DMS79 (cell line): ENCODE measurements at regions not wholly inside any gene's neighbourhood (a gene's known extent, or its start where the extent isn't known, plus 50 kb on each side); places are given as distances from the start of the nearest gene placed in this dataset.

Experiments
- DNase-seq: peaks from one replicate; lab custom pipeline; 2025; lab: John Stamatoyannopoulos, UW

DNA sequence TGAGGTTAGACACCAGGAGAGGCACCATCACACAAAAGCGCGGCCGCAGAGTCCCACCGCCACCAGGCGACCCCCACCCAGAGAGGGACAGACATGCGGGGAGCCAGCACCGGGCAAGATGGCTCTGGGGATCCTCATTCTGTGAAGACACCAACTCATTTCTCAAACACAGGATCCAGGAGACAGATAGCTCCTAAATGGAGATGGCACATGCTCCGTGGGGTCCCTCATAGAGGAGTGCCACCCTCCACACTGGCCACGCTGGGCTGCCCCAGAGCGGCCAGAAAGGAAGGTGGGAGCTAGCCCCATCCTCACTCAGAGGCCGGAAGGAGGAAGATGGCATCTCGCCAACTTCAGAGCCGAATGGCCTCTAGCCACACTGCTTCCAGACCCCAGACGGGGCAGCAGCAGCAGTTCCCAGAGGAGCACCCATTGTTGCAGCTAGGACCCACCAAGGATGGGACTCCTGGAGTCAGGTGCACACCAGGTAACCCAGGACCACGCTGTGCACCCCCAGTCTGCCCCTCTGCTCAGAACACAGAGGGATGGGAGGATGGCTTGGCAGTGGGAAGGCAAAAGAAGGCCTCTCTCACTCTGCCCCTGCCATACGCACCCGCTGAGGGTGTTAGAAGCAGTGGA lies 78.6 kb downstream of the ZIC5 start:
- no peak for DNase-seq

GRCh38 chr13:99892196-99892613 lies 79.4 kb downstream of the ZIC5 start:
- DNase-seq = no peak

- DNase-seq = no peak
Observed at GRCh38 chr13:99886706-99887105, 84.9 kb downstream of the ZIC5 start.

DNA sequence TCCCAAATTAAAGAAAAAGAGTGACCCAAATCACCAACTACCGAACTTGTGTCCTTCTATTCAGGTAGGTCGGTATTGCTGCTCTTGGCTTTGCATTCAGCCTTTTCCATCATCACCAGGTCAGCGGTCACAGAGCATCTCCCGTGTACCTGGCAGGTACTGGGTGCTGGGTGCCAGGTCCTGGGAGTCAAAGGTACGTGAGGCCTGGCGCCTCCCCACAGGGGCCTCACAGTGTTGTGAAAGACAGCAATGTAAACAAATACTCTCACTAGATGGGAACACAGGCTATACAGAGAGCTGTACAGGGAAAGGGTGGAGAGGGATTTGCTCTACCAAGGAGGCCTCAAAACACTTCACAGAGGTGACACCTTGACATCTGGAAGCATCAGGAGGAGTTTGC lies 86.7 kb downstream of the ZIC5 start:
- no peak for DNase-seq

- DNase-seq = no peak
Observed at GRCh38 chr13:99883805-99884204, 87.8 kb downstream of the ZIC5 start.

GRCh38 chr13:99878921-99879610 lies 92.5 kb downstream of the ZIC5 start:
- DNase-seq = no peak

GRCh38 chr13:99876651-99877050 lies 94.9 kb downstream of the ZIC5 start:
- DNase-seq = no peak

- DNase-seq = no peak
Observed at GRCh38 chr13:99875391-99875790, 96.2 kb downstream of the ZIC5 start.

DNA sequence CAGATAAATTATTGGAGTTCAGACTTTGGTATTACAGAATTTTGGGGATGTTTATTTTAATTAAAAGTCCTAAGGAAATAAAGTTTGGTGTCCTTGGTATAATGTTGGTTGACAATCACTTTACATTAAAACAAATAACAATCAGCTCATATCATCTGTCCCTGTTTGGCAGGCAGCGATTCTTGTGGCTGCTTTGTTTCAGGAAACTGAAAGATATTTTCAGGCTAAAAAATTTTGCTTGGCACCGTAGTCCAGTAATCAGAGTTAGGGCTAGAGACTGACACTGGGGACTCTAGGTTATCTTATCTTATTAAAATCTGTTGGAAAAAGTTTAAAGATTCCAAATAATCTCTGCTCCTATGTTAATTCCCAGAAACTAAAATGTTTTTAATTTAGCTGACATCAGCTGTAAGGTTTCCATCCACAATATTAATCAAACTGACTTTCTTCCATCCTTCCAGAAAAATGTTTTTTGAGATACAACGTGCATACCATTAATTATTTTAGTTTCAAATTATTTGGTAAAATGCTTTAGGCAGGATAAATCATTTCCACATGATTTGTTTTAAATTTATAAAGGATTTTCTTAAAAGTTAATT lies 97.6 kb downstream of the ZIC5 start:
- no peak for DNase-seq

- DNase-seq = no peak
Observed at GRCh38 chr13:99873141-99873540, 98.4 kb downstream of the ZIC5 start.

DNA sequence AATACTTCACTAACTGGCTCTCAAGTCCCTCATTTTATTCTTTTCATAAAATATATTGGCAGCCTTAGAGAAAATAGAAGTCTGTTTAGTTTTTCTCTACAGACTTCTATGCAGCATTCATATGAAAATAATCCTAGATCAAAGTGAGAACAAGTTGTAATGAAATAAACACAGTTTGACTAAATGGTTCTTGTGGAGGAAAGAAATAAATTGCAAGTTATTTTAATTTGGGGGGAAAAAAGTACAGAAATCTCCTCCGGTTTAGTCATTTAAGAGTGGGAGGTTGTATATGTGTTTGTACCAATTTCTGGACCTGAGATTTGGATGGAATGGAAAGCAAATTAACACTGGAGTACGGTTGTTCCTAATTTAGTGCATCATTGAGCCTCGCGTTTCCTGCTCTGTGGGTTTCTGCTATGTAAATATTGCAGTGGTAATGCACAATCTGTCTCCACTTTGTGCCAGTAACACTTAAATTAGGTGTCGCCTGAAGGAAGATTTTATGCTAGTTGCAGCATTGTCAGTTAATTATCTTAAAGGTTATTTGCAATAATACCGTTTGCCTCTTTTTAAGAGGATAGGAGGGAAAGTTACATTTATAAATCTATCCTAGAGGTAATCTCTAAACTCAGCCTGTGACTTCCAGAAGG lies 100.2 kb downstream of the ZIC5 start:
- DNase-seq = peak; percentile 47

DNA sequence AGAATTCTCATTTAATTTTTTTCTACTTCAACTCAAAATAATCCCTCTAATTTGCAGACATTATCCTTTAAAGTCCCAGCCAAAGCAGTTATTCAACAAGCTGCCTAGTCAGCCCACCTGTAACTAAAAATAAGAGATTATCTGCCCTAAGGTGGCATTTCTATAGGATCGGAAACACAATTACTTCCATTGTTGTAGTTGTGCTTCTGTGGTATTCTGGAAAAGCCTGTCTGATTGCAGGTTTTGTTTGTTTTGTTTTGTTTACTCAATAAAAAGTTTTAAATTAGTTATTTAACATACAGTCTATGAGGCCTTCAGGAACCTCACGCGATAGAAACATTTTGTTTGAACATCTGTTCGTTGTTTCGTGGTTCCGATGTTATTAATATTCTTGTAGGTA lies 101.0 kb downstream of the ZIC5 start:
- DNase-seq = no peak

DNA sequence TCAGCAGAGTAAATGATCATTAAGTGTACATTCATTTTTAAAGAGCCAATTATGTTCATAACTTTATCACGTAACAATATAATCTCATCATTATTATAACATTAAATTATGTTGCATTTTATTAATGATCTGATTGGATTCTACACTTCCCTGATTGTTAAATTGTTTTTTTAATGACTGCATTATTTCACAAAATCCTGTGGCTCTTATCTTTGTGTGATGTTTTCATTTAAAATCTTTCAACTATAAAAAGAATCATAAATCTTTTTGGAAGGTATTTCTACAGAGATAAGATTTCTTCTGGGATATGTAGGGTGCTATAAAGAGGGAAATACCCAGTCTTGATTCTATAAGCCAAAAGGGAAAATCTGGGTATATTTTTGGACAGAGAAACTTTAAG lies 101.7 kb downstream of the ZIC5 start:
- DNase-seq = no peak

DNA sequence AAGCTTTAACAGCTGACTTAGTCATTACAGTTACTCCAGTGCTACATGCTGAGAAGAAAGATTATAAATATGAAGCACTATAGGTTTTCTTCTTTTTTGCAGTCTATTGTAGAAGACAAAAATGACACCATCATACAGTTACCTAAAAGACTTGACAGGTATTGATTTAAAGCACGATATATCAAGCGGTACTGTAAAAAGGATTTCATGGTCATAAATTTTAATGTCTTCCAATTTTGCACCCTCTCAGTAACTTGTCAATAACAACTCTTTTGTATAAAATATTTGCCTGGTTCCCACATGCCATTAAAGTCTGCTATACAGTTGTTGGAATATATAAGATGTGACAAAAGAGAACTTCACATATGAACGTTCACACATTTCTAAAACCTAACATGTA lies 102.8 kb downstream of the ZIC5 start:
- no peak for DNase-seq

DNA sequence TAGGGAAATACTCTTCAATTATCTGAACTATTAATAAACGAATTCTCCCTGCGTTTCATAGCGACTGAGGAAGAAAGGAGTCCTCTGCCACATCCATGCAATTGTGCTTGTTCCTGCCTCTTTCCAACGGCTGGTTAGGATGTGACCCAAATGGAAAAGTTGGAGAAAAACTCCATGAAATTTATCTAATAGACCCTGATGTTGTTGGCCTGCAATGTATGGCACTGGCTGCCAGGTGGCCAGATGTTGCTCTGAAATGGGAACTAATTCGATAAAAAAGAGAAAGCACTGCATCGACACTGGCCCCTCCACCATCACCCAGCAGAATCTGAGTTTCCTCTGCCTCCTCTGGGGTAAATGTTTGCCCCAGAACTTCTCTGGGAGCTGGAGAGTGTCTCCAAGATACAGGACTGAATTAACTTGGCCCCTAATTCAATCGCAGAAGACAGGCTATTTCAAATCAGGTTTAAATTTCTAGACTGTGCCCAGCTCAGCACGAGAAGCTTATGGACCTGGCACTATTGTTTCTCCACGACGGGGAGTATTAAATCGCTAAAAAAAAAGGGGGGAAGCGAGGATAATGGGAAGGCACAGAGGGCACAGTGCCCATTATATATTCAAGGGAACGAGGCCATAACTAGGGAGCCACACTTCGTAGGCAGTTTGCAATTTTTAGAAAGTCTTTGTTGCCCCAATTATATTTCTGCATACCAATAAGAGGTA lies 103.9 kb downstream of the ZIC5 start:
- DNase-seq = no peak

- no peak for DNase-seq
Observed at GRCh38 chr13:99866781-99867180, 104.8 kb downstream of the ZIC5 start.

GRCh38 chr13:99865420-99865930 lies 106.1 kb downstream of the ZIC5 start:
- DNase-seq = no peak

DNA sequence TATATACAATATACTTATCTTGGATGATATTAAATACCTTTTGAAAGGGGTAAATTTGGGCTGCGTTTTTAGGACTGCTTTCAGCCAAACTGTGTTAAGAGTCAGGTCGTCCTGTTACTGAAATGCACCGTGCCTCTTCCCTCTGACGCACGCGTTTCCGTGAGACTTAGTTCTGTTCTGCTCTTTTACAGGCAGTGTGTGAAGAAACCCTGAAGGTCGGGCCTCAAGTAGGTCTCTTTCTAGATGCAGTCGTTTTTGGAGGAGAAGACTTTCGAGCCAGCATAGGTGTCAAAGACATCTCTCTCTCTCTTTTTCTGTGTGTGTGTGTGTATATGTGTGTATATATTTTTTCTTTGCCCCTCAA lies 107.0 kb downstream of the ZIC5 start:
- no peak for DNase-seq

DNA sequence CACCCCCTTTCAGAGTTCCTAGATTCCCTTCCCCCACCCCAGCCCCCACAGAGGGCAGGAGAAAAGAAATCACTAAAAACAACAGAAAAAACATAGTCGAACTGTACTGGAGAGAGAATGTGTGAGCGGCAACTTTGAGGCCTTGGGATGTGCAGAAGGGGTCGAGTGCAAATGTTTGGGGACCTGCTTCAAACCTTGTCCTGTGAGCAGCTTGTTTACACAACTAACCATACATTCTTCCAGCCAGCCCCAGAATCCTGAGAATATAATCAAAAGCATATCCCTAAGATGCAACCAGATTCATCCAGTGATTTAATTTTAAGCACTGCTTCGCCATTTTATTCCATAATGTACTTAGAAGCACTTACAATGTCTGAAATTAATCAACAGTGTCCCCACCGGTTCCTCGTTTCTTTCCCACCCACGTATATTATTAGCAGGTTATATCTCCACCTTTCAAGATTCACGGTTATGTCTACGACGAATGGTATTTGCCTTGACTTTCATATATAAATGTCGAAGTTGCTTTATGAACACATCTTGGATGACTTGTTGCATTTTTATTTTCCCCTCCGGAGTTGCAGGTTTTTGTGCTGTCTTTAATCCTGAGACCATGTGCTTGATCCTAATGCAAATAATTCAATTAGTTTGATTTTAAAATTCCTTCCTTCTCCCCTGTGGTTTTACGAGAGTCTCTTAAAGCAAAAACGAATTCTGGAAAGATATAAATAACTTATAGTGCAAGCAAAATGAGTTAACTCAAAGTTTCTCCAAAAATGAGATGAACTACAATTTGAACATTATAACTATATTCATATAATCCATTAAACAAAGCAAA lies 107.6 kb downstream of the ZIC5 start:
- no peak for DNase-seq

DNA sequence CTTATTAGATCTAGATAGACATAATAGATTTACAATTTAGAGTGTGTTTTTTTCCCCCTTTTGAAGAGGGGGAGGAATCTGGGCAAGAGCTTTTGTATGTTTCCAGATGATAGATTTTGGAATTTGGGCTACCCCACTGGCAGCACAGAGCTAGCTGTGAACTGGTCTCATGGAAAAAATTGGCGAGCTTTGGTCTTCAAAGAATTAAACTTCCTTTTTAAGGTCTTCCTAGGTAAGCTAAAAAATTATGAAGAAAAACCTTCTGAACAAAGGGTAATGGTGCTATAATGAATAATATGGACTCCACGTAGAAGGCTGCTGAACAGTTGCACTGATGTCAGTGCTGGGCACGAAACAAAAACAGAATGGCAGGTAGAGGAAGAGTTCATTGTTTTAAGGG lies 109.3 kb downstream of the ZIC5 start:
- DNase-seq = no peak

- DNase-seq = no peak
Observed at GRCh38 chr13:99861771-99862170, 109.8 kb downstream of the ZIC5 start.
